OCI-LY3 (cell line): ENCODE measurements at regions not wholly inside any gene's neighbourhood (a gene's known extent, or its start where the extent isn't known, plus 50 kb on each side); places are given as distances from the start of the nearest gene placed in this dataset.

Source experiments
- EZH2phosphoT487 ChIP-seq: fragments of 200-600 bp; shearing (Covaris generic); IDR thresholded peaks from 2 replicates; pipeline ENCODE4 v1.6.1; 2018; ENCODE audit warnings: antibody characterized with exemption, mixed run types, low read depth
- TF ChIP-seq, protein P1 (sequence below): fragments of 200-600, 300-600 bp; sonication (generic); IDR thresholded peaks from 2 replicates; pipeline ENCODE4 v1.5.1; 2014; ENCODE audit warnings: antibody characterized with exemption, low read length, low read depth

DNA sequence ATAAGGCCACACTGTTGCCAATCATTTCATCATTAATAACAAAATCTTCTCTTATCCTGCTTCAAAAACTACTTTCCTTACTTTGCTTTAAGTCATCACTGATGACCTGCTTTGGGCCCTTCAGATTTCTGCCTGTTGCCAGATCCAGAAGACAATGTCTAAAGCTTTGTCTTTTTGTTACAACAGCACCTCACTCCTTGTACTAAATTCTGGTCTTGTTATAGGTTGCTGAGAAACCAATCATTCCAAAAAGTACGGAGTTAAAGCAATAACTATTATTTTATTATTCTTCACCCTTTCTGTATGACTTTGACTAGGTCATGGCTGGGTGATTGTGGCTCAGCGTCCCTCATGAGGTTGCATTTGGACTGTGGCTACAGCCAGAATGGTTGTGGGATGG is 633.5 kb downstream of the PTPRU start:
- TF ChIP-seq, protein P1, sequence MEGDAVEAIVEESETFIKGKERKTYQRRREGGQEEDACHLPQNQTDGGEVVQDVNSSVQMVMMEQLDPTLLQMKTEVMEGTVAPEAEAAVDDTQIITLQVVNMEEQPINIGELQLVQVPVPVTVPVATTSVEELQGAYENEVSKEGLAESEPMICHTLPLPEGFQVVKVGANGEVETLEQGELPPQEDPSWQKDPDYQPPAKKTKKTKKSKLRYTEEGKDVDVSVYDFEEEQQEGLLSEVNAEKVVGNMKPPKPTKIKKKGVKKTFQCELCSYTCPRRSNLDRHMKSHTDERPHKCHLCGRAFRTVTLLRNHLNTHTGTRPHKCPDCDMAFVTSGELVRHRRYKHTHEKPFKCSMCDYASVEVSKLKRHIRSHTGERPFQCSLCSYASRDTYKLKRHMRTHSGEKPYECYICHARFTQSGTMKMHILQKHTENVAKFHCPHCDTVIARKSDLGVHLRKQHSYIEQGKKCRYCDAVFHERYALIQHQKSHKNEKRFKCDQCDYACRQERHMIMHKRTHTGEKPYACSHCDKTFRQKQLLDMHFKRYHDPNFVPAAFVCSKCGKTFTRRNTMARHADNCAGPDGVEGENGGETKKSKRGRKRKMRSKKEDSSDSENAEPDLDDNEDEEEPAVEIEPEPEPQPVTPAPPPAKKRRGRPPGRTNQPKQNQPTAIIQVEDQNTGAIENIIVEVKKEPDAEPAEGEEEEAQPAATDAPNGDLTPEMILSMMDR = no peak
- TF ChIP-seq EZH2phosphoT487 = no peak
